ENCODE measurements at regions not wholly inside any gene's neighbourhood (a gene's known extent, or its start where the extent isn't known, plus 50 kb on each side); places are given as distances from the start of the nearest gene placed in this dataset.
"Not testable (repeated sequence)": the region's sequence is repeated elsewhere in the genome, so short reads cannot be mapped to it uniquely, and the experiment has no call there.

- intact Hi-C loops (cut with DNase I) = no loop called here
- WGBS, 2 donors = 89 to 94% methylated on average over 9 of the region's 9 CpGs
- Histone ChIP-seq H3K27me3 (ENCODE audit: control insufficient read depth in 1 of 2, insufficient read depth in 2 of 2, low read length in 1 of 2) (no peaks in the 10 kb centered on the region), H3K9me3 (ENCODE audit: control insufficient read depth, low read length) (no peaks in the 10 kb centered on the region), H3K36me3 (ENCODE audit: control insufficient read depth in 1 of 2, insufficient read depth in 2 of 2, low read length in 1 of 2) (no peaks in the 10 kb centered on the region), H3K4me1 (ENCODE audit: control insufficient read depth in 1 of 2, insufficient read depth in 2 of 2, low read length in 2 of 2) (no peaks in the 10 kb centered on the region), H3K27ac (ENCODE audit: low read depth in 1 of 2, low read length in 2 of 2) (no peak overlapping the region), H3K4me3 (ENCODE audit: low read length in 2 of 2) (no peak overlapping the region)
- ATAC-seq (ENCODE audit: low FRiP score) (no peak), DNase-seq (no peak)
Measured at GRCh38 chr15:66964791-66965190, 100.6 kb upstream of the SMAD3 start.

- no peak overlapping the region for H3K4me3 ChIP-seq (ENCODE audit: low read length in 2 of 2)
- no peaks in the 10 kb centered on the region for H3K4me1 ChIP-seq (ENCODE audit: control insufficient read depth in 1 of 2, insufficient read depth in 2 of 2, low read length in 2 of 2)
- H3K9me3 ChIP-seq (ENCODE audit: control insufficient read depth, low read length) = no peaks in the 10 kb centered on the region
- ATAC-seq (ENCODE audit: low FRiP score) (no peak), DNase-seq (no peak)
- WGBS, 2 donors = 96% methylated on average over 10 of the region's 10 CpGs
- H3K27ac ChIP-seq (ENCODE audit: low read depth in 1 of 2, low read length in 2 of 2) = no peak overlapping the region
- intact Hi-C loops (cut with DNase I) = no loop called here
- no peaks in the 10 kb centered on the region for H3K36me3 ChIP-seq (ENCODE audit: control insufficient read depth in 1 of 2, insufficient read depth in 2 of 2, low read length in 1 of 2)
- no peaks in the 10 kb centered on the region for H3K27me3 ChIP-seq (ENCODE audit: control insufficient read depth in 1 of 2, insufficient read depth in 2 of 2, low read length in 1 of 2)
Measured at GRCh38 chr15:66965201-66965900, 100.1 kb upstream of the SMAD3 start.

GRCh38 chr15:66966256-66966655 lies 99.1 kb upstream of the SMAD3 start:
- Histone ChIP-seq H3K27ac (ENCODE audit: low read depth in 1 of 2, low read length in 2 of 2) (no peak overlapping the region), H3K4me3 (ENCODE audit: low read length in 2 of 2) (no peak overlapping the region), H3K9me3 (ENCODE audit: control insufficient read depth, low read length) (no peaks in the 10 kb centered on the region), H3K36me3 (ENCODE audit: control insufficient read depth in 1 of 2, insufficient read depth in 2 of 2, low read length in 1 of 2) (no peaks in the 10 kb centered on the region), H3K27me3 (ENCODE audit: control insufficient read depth in 1 of 2, insufficient read depth in 2 of 2, low read length in 1 of 2) (no peaks in the 10 kb centered on the region), H3K4me1 (ENCODE audit: control insufficient read depth in 1 of 2, insufficient read depth in 2 of 2, low read length in 2 of 2) (no peaks in the 10 kb centered on the region)
- DNase-seq (no peak), ATAC-seq (ENCODE audit: low FRiP score) (no peak)
- intact Hi-C loops (cut with DNase I) = no loop called here
- WGBS, 2 donors = 72 to 78% methylated on average over 2 of the region's 2 CpGs

GRCh38 chr15:66968806-66969596 lies 96.4 kb upstream of the SMAD3 start:
- no peak overlapping the region for H3K4me3 ChIP-seq (ENCODE audit: low read length in 2 of 2)
- DNase-seq = no peak
- no peak for ATAC-seq (ENCODE audit: low FRiP score)
- H3K36me3 ChIP-seq (ENCODE audit: control insufficient read depth in 1 of 2, insufficient read depth in 2 of 2, low read length in 1 of 2) = no peaks in the 10 kb centered on the region
- no peaks in the 10 kb centered on the region for H3K4me1 ChIP-seq (ENCODE audit: control insufficient read depth in 1 of 2, insufficient read depth in 2 of 2, low read length in 2 of 2)
- H3K27ac ChIP-seq (ENCODE audit: low read depth in 1 of 2, low read length in 2 of 2) = no peak overlapping the region
- H3K9me3 ChIP-seq (ENCODE audit: control insufficient read depth, low read length) = no peaks in the 10 kb centered on the region
- no peaks in the 10 kb centered on the region for H3K27me3 ChIP-seq (ENCODE audit: control insufficient read depth in 1 of 2, insufficient read depth in 2 of 2, low read length in 1 of 2)
- intact Hi-C loops (cut with DNase I) = no loop called here
- 90 to 94% methylated on average over 10 of the region's 10 CpGs for WGBS, 2 donors

- DNase-seq; H3K9me3 ChIP-seq (ENCODE audit: control insufficient read depth, low read length); H3K27ac ChIP-seq (ENCODE audit: low read depth in 1 of 2, low read length in 2 of 2); ATAC-seq (ENCODE audit: low FRiP score); H3K36me3 ChIP-seq (ENCODE audit: control insufficient read depth in 1 of 2, insufficient read depth in 2 of 2, low read length in 1 of 2); H3K4me3 ChIP-seq (ENCODE audit: low read length in 2 of 2); H3K27me3 ChIP-seq (ENCODE audit: control insufficient read depth in 1 of 2, insufficient read depth in 2 of 2, low read length in 1 of 2); intact Hi-C loops (cut with DNase I); H3K4me1 ChIP-seq (ENCODE audit: control insufficient read depth in 1 of 2, insufficient read depth in 2 of 2, low read length in 2 of 2): not testable (repeated sequence)
- 88 to 92% methylated on average over 10 of the region's 10 CpGs for WGBS, 2 donors
Measured at GRCh38 chr15:66974131-66974530, 91.3 kb upstream of the SMAD3 start.

GRCh38 chr15:66976106-66976640 lies 89.2 kb upstream of the SMAD3 start:
- WGBS, 2 donors = 94 to 95% methylated on average over 18 of the region's 18 CpGs
- H3K4me3 ChIP-seq (ENCODE audit: low read length in 2 of 2); H3K9me3 ChIP-seq (ENCODE audit: control insufficient read depth, low read length); DNase-seq; intact Hi-C loops (cut with DNase I); ATAC-seq (ENCODE audit: low FRiP score); H3K27ac ChIP-seq (ENCODE audit: low read depth in 1 of 2, low read length in 2 of 2); H3K4me1 ChIP-seq (ENCODE audit: control insufficient read depth in 1 of 2, insufficient read depth in 2 of 2, low read length in 2 of 2); H3K36me3 ChIP-seq (ENCODE audit: control insufficient read depth in 1 of 2, insufficient read depth in 2 of 2, low read length in 1 of 2); H3K27me3 ChIP-seq (ENCODE audit: control insufficient read depth in 1 of 2, insufficient read depth in 2 of 2, low read length in 1 of 2): not testable (repeated sequence)

- H3K36me3 ChIP-seq (ENCODE audit: control insufficient read depth in 1 of 2, insufficient read depth in 2 of 2, low read length in 1 of 2); H3K4me1 ChIP-seq (ENCODE audit: control insufficient read depth in 1 of 2, insufficient read depth in 2 of 2, low read length in 2 of 2); ATAC-seq (ENCODE audit: low FRiP score); intact Hi-C loops (cut with DNase I); H3K27ac ChIP-seq (ENCODE audit: low read depth in 1 of 2, low read length in 2 of 2); H3K4me3 ChIP-seq (ENCODE audit: low read length in 2 of 2); DNase-seq; H3K9me3 ChIP-seq (ENCODE audit: control insufficient read depth, low read length); H3K27me3 ChIP-seq (ENCODE audit: control insufficient read depth in 1 of 2, insufficient read depth in 2 of 2, low read length in 1 of 2): not testable (repeated sequence)
- 86 to 87% methylated on average over 3 of the region's 3 CpGs for WGBS, 2 donors
Measured at GRCh38 chr15:66980326-66980725, 85.1 kb upstream of the SMAD3 start.

GRCh38 chr15:66981771-66982170 lies 83.6 kb upstream of the SMAD3 start:
- 6 to 8% methylated on average over 6 of the region's 6 CpGs for WGBS, 2 donors
- H3K4me3 ChIP-seq (ENCODE audit: low read length in 2 of 2) = no peak overlapping the region
- peak overlapping the region in 1 of 2 donors; percentile 29 for H3K27ac ChIP-seq (ENCODE audit: low read depth in 1 of 2, low read length in 2 of 2)
- H3K9me3 ChIP-seq (ENCODE audit: control insufficient read depth, low read length) = no peaks in the 10 kb centered on the region
- no peaks in the 10 kb centered on the region for H3K27me3 ChIP-seq (ENCODE audit: control insufficient read depth in 1 of 2, insufficient read depth in 2 of 2, low read length in 1 of 2)
- DNase-seq (no peak), ATAC-seq (ENCODE audit: low FRiP score) (no peak)
- H3K36me3 ChIP-seq (ENCODE audit: control insufficient read depth in 1 of 2, insufficient read depth in 2 of 2, low read length in 1 of 2) = no peaks in the 10 kb centered on the region
- H3K4me1 ChIP-seq (ENCODE audit: control insufficient read depth in 1 of 2, insufficient read depth in 2 of 2, low read length in 2 of 2) = no peaks in the 10 kb centered on the region
- intact Hi-C loops (cut with DNase I) = no loop called here

- no peak for ATAC-seq (ENCODE audit: low FRiP score)
- H3K9me3 ChIP-seq (ENCODE audit: control insufficient read depth, low read length) = no peaks in the 10 kb centered on the region
Measured at GRCh38 chr15:66982250-66982649, 83.2 kb upstream of the SMAD3 start.

More at GRCh38 chr15:66982250-66982649, 83.2 kb upstream of the SMAD3 start:
- no peak for DNase-seq
- Histone ChIP-seq H3K27me3 (ENCODE audit: control insufficient read depth in 1 of 2, insufficient read depth in 2 of 2, low read length in 1 of 2) (no peaks in the 10 kb centered on the region), H3K4me3 (ENCODE audit: low read length in 2 of 2) (no peak overlapping the region), H3K36me3 (ENCODE audit: control insufficient read depth in 1 of 2, insufficient read depth in 2 of 2, low read length in 1 of 2) (no peaks in the 10 kb centered on the region), H3K27ac (ENCODE audit: low read depth in 1 of 2, low read length in 2 of 2) (no peak overlapping the region), H3K4me1 (ENCODE audit: control insufficient read depth in 1 of 2, insufficient read depth in 2 of 2, low read length in 2 of 2) (no peaks in the 10 kb centered on the region)
- WGBS, 2 donors = 83 to 88% methylated on average over 4 of the region's 4 CpGs
- intact Hi-C loops (cut with DNase I) = no loop called here

Measured in aorta (tissue), 5 donors.